ENCODE measurements at regions not wholly inside any gene's neighbourhood (a gene's known extent, or its start where the extent isn't known, plus 50 kb on each side); places are given as distances from the start of the nearest gene placed in this dataset.
"Not testable (repeated sequence)": the region's sequence is repeated elsewhere in the genome, so short reads cannot be mapped to it uniquely, and the experiment has no call there.

GRCh38 chr7:12826079-12826478 lies 138.6 kb downstream of the ARL4A start:
- H3K4me1 Mint-ChIP-seq (ENCODE audit: low read depth): no peaks in the 10 kb centered on the region
- H3K4me3 Mint-ChIP-seq: no peak overlapping the region
- peaks cover 4% of the 10 kb centered on the region for H3K27me3 Mint-ChIP-seq (ENCODE audit: low read depth)
- H3K27ac Mint-ChIP-seq: no peak overlapping the region
- no peak for DNase-seq (ENCODE audit: low spot score)
- no peaks in the 10 kb centered on the region for H3K36me3 Mint-ChIP-seq (ENCODE audit: low read depth)
- H3K9me3 Mint-ChIP-seq: no peaks in the 10 kb centered on the region

- peaks cover 4% of the 10 kb centered on the region for H3K27me3 Mint-ChIP-seq (ENCODE audit: low read depth)
- no peaks in the 10 kb centered on the region for H3K4me1 Mint-ChIP-seq (ENCODE audit: low read depth)
- H3K9me3 Mint-ChIP-seq: no peaks in the 10 kb centered on the region
- H3K4me3 Mint-ChIP-seq: no peak overlapping the region
- no peaks in the 10 kb centered on the region for H3K36me3 Mint-ChIP-seq (ENCODE audit: low read depth)
- H3K27ac Mint-ChIP-seq: no peak overlapping the region
- DNase-seq (ENCODE audit: low spot score): no peak
Observed at GRCh38 chr7:12827219-12827821, 139.9 kb downstream of the ARL4A start.

GRCh38 chr7:12827920-12828319 lies 140.5 kb downstream of the ARL4A start:
- H3K36me3 Mint-ChIP-seq (ENCODE audit: low read depth): no peaks in the 10 kb centered on the region
- H3K9me3 Mint-ChIP-seq: peaks cover 2% of the 10 kb centered on the region
- H3K27ac Mint-ChIP-seq: no peak overlapping the region
- no peaks in the 10 kb centered on the region for H3K4me1 Mint-ChIP-seq (ENCODE audit: low read depth)
- no peak overlapping the region for H3K4me3 Mint-ChIP-seq
- DNase-seq (ENCODE audit: low spot score): no peak
- peaks cover 4% of the 10 kb centered on the region for H3K27me3 Mint-ChIP-seq (ENCODE audit: low read depth)

- Mint-ChIP-seq H3K27ac (no peak overlapping the region), H3K9me3 (peaks cover 23% of the 10 kb centered on the region), H3K4me1 (ENCODE audit: low read depth) (no peaks in the 10 kb centered on the region), H3K36me3 (ENCODE audit: low read depth) (no peaks in the 10 kb centered on the region), H3K4me3 (no peak overlapping the region), H3K27me3 (ENCODE audit: low read depth) (peaks cover 2% of the 10 kb centered on the region)
- no peak for DNase-seq (ENCODE audit: low spot score)
Observed at GRCh38 chr7:12831024-12831423, 143.6 kb downstream of the ARL4A start.

- Mint-ChIP-seq H3K4me3 (no peak overlapping the region), H3K4me1 (ENCODE audit: low read depth) (no peaks in the 10 kb centered on the region), H3K27me3 (ENCODE audit: low read depth) (no peaks in the 10 kb centered on the region), H3K27ac (no peak overlapping the region), H3K9me3 (peaks cover 23% of the 10 kb centered on the region), H3K36me3 (ENCODE audit: low read depth) (no peaks in the 10 kb centered on the region)
- DNase-seq (ENCODE audit: low spot score): no peak
Observed at GRCh38 chr7:12833829-12834228, 146.4 kb downstream of the ARL4A start.

GRCh38 chr7:12834782-12835181 lies 147.3 kb downstream of the ARL4A start:
- H3K9me3 Mint-ChIP-seq: peaks cover 23% of the 10 kb centered on the region
- no peak overlapping the region for H3K4me3 Mint-ChIP-seq
- no peak for DNase-seq (ENCODE audit: low spot score)
- H3K4me1 Mint-ChIP-seq (ENCODE audit: low read depth): no peaks in the 10 kb centered on the region
- H3K27me3 Mint-ChIP-seq (ENCODE audit: low read depth): no peaks in the 10 kb centered on the region
- no peaks in the 10 kb centered on the region for H3K36me3 Mint-ChIP-seq (ENCODE audit: low read depth)
- H3K27ac Mint-ChIP-seq: no peak overlapping the region

- H3K27ac Mint-ChIP-seq: no peak overlapping the region
- no peaks in the 10 kb centered on the region for H3K4me1 Mint-ChIP-seq (ENCODE audit: low read depth)
- H3K9me3 Mint-ChIP-seq: peaks cover 7% of the 10 kb centered on the region
- no peak for DNase-seq (ENCODE audit: low spot score)
- no peaks in the 10 kb centered on the region for H3K27me3 Mint-ChIP-seq (ENCODE audit: low read depth)
- no peak overlapping the region for H3K4me3 Mint-ChIP-seq
- no peaks in the 10 kb centered on the region for H3K36me3 Mint-ChIP-seq (ENCODE audit: low read depth)
Observed at GRCh38 chr7:12839508-12840153, 152.2 kb downstream of the ARL4A start.

- H3K27me3 Mint-ChIP-seq (ENCODE audit: low read depth); H3K4me1 Mint-ChIP-seq (ENCODE audit: low read depth); H3K36me3 Mint-ChIP-seq (ENCODE audit: low read depth); H3K9me3 Mint-ChIP-seq; H3K4me3 Mint-ChIP-seq; H3K27ac Mint-ChIP-seq; DNase-seq (ENCODE audit: low spot score): not testable (repeated sequence)
Observed at GRCh38 chr7:12844732-12845131, 157.3 kb downstream of the ARL4A start.

- no peaks in the 10 kb centered on the region for H3K27me3 Mint-ChIP-seq (ENCODE audit: low read depth)
- H3K27ac Mint-ChIP-seq: no peak overlapping the region
- no peak for DNase-seq (ENCODE audit: low spot score)
- no peaks in the 10 kb centered on the region for H3K4me1 Mint-ChIP-seq (ENCODE audit: low read depth)
- no peaks in the 10 kb centered on the region for H3K36me3 Mint-ChIP-seq (ENCODE audit: low read depth)
- H3K4me3 Mint-ChIP-seq: no peak overlapping the region
- H3K9me3 Mint-ChIP-seq: peaks cover 4% of the 10 kb centered on the region
Observed at GRCh38 chr7:12847001-12847400, 159.6 kb downstream of the ARL4A start.

GRCh38 chr7:12851142-12851541 lies 163.7 kb downstream of the ARL4A start:
- H3K36me3 Mint-ChIP-seq (ENCODE audit: low read depth): no peaks in the 10 kb centered on the region
- no peak for DNase-seq (ENCODE audit: low spot score)
- no peaks in the 10 kb centered on the region for H3K4me1 Mint-ChIP-seq (ENCODE audit: low read depth)
- H3K27ac Mint-ChIP-seq: no peak overlapping the region
- no peak overlapping the region for H3K4me3 Mint-ChIP-seq
- no peaks in the 10 kb centered on the region for H3K27me3 Mint-ChIP-seq (ENCODE audit: low read depth)
- peaks cover 4% of the 10 kb centered on the region for H3K9me3 Mint-ChIP-seq

GRCh38 chr7:12851841-12852240 lies 164.4 kb downstream of the ARL4A start:
- H3K27ac Mint-ChIP-seq: no peak overlapping the region
- DNase-seq (ENCODE audit: low spot score): no peak
- H3K4me1 Mint-ChIP-seq (ENCODE audit: low read depth): no peaks in the 10 kb centered on the region
- H3K36me3 Mint-ChIP-seq (ENCODE audit: low read depth): no peaks in the 10 kb centered on the region
- H3K27me3 Mint-ChIP-seq (ENCODE audit: low read depth): no peaks in the 10 kb centered on the region
- peaks cover 3% of the 10 kb centered on the region for H3K9me3 Mint-ChIP-seq
- H3K4me3 Mint-ChIP-seq: no peak overlapping the region

GRCh38 chr7:12855036-12855435 lies 167.6 kb downstream of the ARL4A start:
- H3K27me3 Mint-ChIP-seq (ENCODE audit: low read depth): no peaks in the 10 kb centered on the region
- DNase-seq (ENCODE audit: low spot score): no peak
- no peak overlapping the region for H3K4me3 Mint-ChIP-seq
- no peaks in the 10 kb centered on the region for H3K9me3 Mint-ChIP-seq
- no peak overlapping the region for H3K27ac Mint-ChIP-seq
- no peaks in the 10 kb centered on the region for H3K36me3 Mint-ChIP-seq (ENCODE audit: low read depth)
- H3K4me1 Mint-ChIP-seq (ENCODE audit: low read depth): no peaks in the 10 kb centered on the region

GRCh38 chr7:12859761-12860160 lies 172.3 kb downstream of the ARL4A start:
- no peak overlapping the region for H3K27ac Mint-ChIP-seq
- no peaks in the 10 kb centered on the region for H3K4me1 Mint-ChIP-seq (ENCODE audit: low read depth)
- H3K9me3 Mint-ChIP-seq: no peaks in the 10 kb centered on the region
- H3K36me3 Mint-ChIP-seq (ENCODE audit: low read depth): no peaks in the 10 kb centered on the region
- no peaks in the 10 kb centered on the region for H3K27me3 Mint-ChIP-seq (ENCODE audit: low read depth)
- DNase-seq (ENCODE audit: low spot score): no peak
- H3K4me3 Mint-ChIP-seq: no peak overlapping the region

- Mint-ChIP-seq H3K4me1 (ENCODE audit: low read depth) (no peaks in the 10 kb centered on the region), H3K27me3 (ENCODE audit: low read depth) (no peaks in the 10 kb centered on the region), H3K36me3 (ENCODE audit: low read depth) (no peaks in the 10 kb centered on the region), H3K4me3 (no peak overlapping the region), H3K9me3 (no peaks in the 10 kb centered on the region), H3K27ac (no peak overlapping the region)
- no peak for DNase-seq (ENCODE audit: low spot score)
Observed at GRCh38 chr7:12861070-12861469, 173.6 kb downstream of the ARL4A start.

- no peak for DNase-seq (ENCODE audit: low spot score)
- Mint-ChIP-seq H3K9me3 (no peaks in the 10 kb centered on the region), H3K27me3 (ENCODE audit: low read depth) (no peaks in the 10 kb centered on the region), H3K27ac (no peak overlapping the region), H3K4me1 (ENCODE audit: low read depth) (no peaks in the 10 kb centered on the region), H3K36me3 (ENCODE audit: low read depth) (no peaks in the 10 kb centered on the region), H3K4me3 (no peak overlapping the region)
Observed at GRCh38 chr7:12862146-12862545, 174.7 kb downstream of the ARL4A start.
